ENCODE measurements at regions not wholly inside any gene's neighbourhood (a gene's known extent, or its start where the extent isn't known, plus 50 kb on each side); places are given as distances from the start of the nearest gene placed in this dataset.
A peak's percentile ranks its signal among the peaks of the same experiment; 100 is the strongest.

GRCh38 chr2:187842978-187843847, 289.0 kb upstream of the TFPI start:
- TF ChIP-seq CTCF (IDR thresholded peaks at IDR 0.05), result peak; percentile 17 to 58 (median 48)
- no peak for TF ChIP-seq POLR2A (IDR thresholded peaks at IDR 0.05)
